Germinal center (tissue), 1 donor: ENCODE measurements at regions not wholly inside any gene's neighbourhood (a gene's known extent, or its start where the extent isn't known, plus 50 kb on each side); places are given as distances from the start of the nearest gene placed in this dataset.
"Not testable (repeated sequence)": the region's sequence is repeated elsewhere in the genome, so short reads cannot be mapped to it uniquely, and the experiment has no call there.

Source experiments
- DNase-seq: peaks from one replicate; pipeline ENCODE4 v3.0.0; 2012; ENCODE audit warnings: mixed read lengths, low spot score

GRCh38 chr3:59502806-59503205, 453.0 kb upstream of the CFAP20DC start:
- DNase-seq = no peak

GRCh38 chr3:59499954-59500353, 450.1 kb upstream of the CFAP20DC start:
- no peak for DNase-seq

GRCh38 chr3:59499000-59499399, 449.2 kb upstream of the CFAP20DC start:
- DNase-seq = no peak

- no peak for DNase-seq
Measured at GRCh38 chr3:59496250-59496649, 446.4 kb upstream of the CFAP20DC start.

- DNase-seq = not testable (repeated sequence)
Measured at GRCh38 chr3:59494969-59495368, 445.1 kb upstream of the CFAP20DC start.

GRCh38 chr3:59486520-59486919, 436.7 kb upstream of the CFAP20DC start:
- no peak for DNase-seq

- no peak for DNase-seq
Measured at GRCh38 chr3:59483191-59483590, 433.4 kb upstream of the CFAP20DC start.

- DNase-seq = no peak
Measured at GRCh38 chr3:59482684-59483083, 432.9 kb upstream of the CFAP20DC start.

- DNase-seq = no peak
Measured at GRCh38 chr3:59481776-59482400, 432.1 kb upstream of the CFAP20DC start.

- DNase-seq = no peak
Measured at GRCh38 chr3:59480486-59480995, 430.7 kb upstream of the CFAP20DC start.

- no peak for DNase-seq
Measured at GRCh38 chr3:59473636-59474035, 423.8 kb upstream of the CFAP20DC start.

GRCh38 chr3:59472541-59472940, 422.7 kb upstream of the CFAP20DC start:
- no peak for DNase-seq

GRCh38 chr3:59469948-59470723, 420.3 kb upstream of the CFAP20DC start:
- DNase-seq = no peak

- no peak for DNase-seq
Measured at GRCh38 chr3:59467476-59467875, 417.7 kb upstream of the CFAP20DC start.

GRCh38 chr3:59464187-59464586, 414.4 kb upstream of the CFAP20DC start:
- no peak for DNase-seq

GRCh38 chr3:59463253-59463652, 413.4 kb upstream of the CFAP20DC start:
- DNase-seq = no peak

GRCh38 chr3:59460068-59460467, 410.2 kb upstream of the CFAP20DC start:
- DNase-seq = no peak

GRCh38 chr3:59456852-59457485, 407.1 kb upstream of the CFAP20DC start:
- no peak for DNase-seq

- no peak for DNase-seq
Measured at GRCh38 chr3:59451800-59452746, 402.2 kb upstream of the CFAP20DC start.

- DNase-seq = peak; percentile 29
Measured at GRCh38 chr3:59450946-59451763, 401.3 kb upstream of the CFAP20DC start.

- DNase-seq = no peak
Measured at GRCh38 chr3:59450437-59450836, 400.6 kb upstream of the CFAP20DC start.
